ENCODE measurements at regions not wholly inside any gene's neighbourhood (a gene's known extent, or its start where the extent isn't known, plus 50 kb on each side); places are given as distances from the start of the nearest gene placed in this dataset.

- H3K4me1 Mint-ChIP-seq (ENCODE audit: low read depth) = no peaks in the 10 kb centered on the region
Measured at GRCh38 chrX:18102006-18102405, 118.7 kb downstream of the BEND2 start.

GRCh38 chrX:18101087-18101486, 119.6 kb downstream of the BEND2 start:
- no peaks in the 10 kb centered on the region for H3K36me3 Mint-ChIP-seq (ENCODE audit: low read depth)
- ChIA-PET POLR2A (no interaction called here), CTCF (no interaction called here)
- H3K4me3 Mint-ChIP-seq = no peak overlapping the region
- ATAC-seq (no peak), DNase-seq (no peak)
- no peak overlapping the region for H3K27ac Mint-ChIP-seq
- H3K9me3 Mint-ChIP-seq = no peaks in the 10 kb centered on the region
- H3K27me3 Mint-ChIP-seq = peaks cover 10% of the 10 kb centered on the region
- no peak for TF ChIP-seq CTCF (IDR thresholded peaks at IDR 0.05)
- H3K4me1 Mint-ChIP-seq (ENCODE audit: low read depth) = no peaks in the 10 kb centered on the region
- intact Hi-C loops (cut with micrococcal nuclease) = no loop called here

More at GRCh38 chrX:18102006-18102405, 118.7 kb downstream of the BEND2 start:
- no peak for DNase-seq
- H3K4me3 Mint-ChIP-seq = no peak overlapping the region
- H3K9me3 Mint-ChIP-seq = no peaks in the 10 kb centered on the region
- TF ChIP-seq CTCF (IDR thresholded peaks at IDR 0.05) = no peak
- H3K27me3 Mint-ChIP-seq = peaks cover 10% of the 10 kb centered on the region
- CTCF ChIA-PET = no interaction called here
- POLR2A ChIA-PET = no interaction called here
- no peaks in the 10 kb centered on the region for H3K36me3 Mint-ChIP-seq (ENCODE audit: low read depth)
- intact Hi-C loops (cut with micrococcal nuclease) = no loop called here
- no peak overlapping the region for H3K27ac Mint-ChIP-seq
- ATAC-seq = no peak

DNA sequence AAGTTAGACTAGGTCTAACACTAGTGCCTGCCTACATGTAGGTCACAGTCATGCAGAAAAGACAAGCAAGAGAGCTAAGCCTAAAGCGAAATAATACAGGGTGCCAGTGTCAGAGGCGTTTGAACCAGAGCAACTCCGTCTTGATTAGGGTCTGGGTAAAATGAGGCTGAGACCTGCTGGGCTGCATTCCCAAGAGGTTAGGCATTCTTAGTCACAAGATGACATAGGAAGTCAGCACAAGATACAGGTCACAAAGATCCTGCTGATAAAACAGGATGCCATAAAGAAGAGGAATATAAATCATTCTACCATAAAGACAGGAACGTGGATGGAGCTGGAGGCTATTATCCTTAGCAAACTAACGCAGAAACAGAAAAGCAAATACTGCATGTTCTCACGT, 120.9 kb downstream of the BEND2 start:
- Mint-ChIP-seq H3K4me3 (no peak overlapping the region), H3K27ac (no peak overlapping the region), H3K27me3 (peaks cover 12% of the 10 kb centered on the region), H3K4me1 (ENCODE audit: low read depth) (no peaks in the 10 kb centered on the region), H3K9me3 (no peaks in the 10 kb centered on the region), H3K36me3 (ENCODE audit: low read depth) (no peaks in the 10 kb centered on the region)
- ChIA-PET CTCF (no interaction called here), POLR2A (no interaction called here)
- DNase-seq (no peak), ATAC-seq (no peak)
- intact Hi-C loops (cut with micrococcal nuclease) = no loop called here
- no peak for TF ChIP-seq CTCF (IDR thresholded peaks at IDR 0.05)

DNA sequence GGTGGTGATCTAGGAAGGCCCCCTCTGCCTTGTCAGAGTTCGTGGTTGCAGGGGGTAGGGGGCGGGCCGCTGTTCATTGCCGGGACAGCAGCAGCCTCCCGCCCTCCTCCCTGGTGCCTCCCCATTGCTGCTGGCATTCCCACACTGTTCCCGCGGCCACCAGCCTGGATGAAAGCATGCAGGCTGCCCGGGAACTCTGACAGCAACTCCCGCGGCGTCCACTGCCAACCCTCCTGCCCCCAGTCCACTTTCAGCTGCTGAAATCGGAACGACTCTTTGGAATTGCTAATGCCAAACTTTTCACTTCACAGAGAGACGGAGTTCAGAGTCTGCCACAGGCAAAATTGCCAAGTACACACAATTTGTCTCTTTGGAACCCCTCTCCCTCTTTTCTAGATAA, 121.9 kb downstream of the BEND2 start:
- intact Hi-C loops (cut with micrococcal nuclease) = no loop called here
- CTCF ChIA-PET = interaction anchor here (0.8 kb wide), 1 partner anchor 278 kb away, joined by 3 read pairs; no protein-coding TSS in a partner anchor
- no peak for TF ChIP-seq CTCF (IDR thresholded peaks at IDR 0.05)
- Mint-ChIP-seq H3K4me1 (ENCODE audit: low read depth) (no peaks in the 10 kb centered on the region), H3K4me3 (no peak overlapping the region), H3K9me3 (no peaks in the 10 kb centered on the region), H3K27ac (no peak overlapping the region), H3K27me3 (peaks cover 12% of the 10 kb centered on the region), H3K36me3 (ENCODE audit: low read depth) (no peaks in the 10 kb centered on the region)
- DNase-seq = no peak
- POLR2A ChIA-PET = no interaction called here
- ATAC-seq = no peak

DNA sequence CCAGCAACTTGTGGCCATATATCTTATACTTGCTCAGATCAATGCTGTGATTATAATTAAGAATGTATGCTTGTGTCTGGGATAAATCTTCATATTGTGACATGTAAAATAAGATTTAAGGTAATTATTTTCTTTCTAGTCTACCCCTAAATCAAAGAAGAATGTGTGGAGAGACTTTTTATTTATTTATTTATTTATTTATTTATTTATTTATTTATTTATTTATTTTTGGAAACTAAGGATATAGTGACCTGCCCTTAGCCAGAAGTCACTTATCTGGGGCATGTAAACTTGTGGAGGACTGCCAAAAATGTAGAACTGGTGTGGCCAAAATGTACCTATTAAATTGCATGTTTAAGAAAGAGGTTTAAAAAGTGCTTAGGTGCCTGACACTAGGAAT, 144.3 kb downstream of the BEND2 start:
- H3K27ac Mint-ChIP-seq = no peak overlapping the region

More for the DNA sequence above, 144.3 kb downstream of the BEND2 start:
- CTCF ChIA-PET = no interaction called here
- no peak for DNase-seq
- intact Hi-C loops (cut with micrococcal nuclease) = no loop called here
- POLR2A ChIA-PET = no interaction called here
- ATAC-seq = no peak
- H3K9me3 Mint-ChIP-seq = no peaks in the 10 kb centered on the region
- H3K27me3 Mint-ChIP-seq = peaks cover 1% of the 10 kb centered on the region
- no peak overlapping the region for H3K4me3 Mint-ChIP-seq
- H3K4me1 Mint-ChIP-seq (ENCODE audit: low read depth) = no peaks in the 10 kb centered on the region
- no peaks in the 10 kb centered on the region for H3K36me3 Mint-ChIP-seq (ENCODE audit: low read depth)
- no peak for TF ChIP-seq CTCF (IDR thresholded peaks at IDR 0.05)

Data from activated CD8-positive, alpha-beta T cell treated with anti-CD3 and anti-CD28 coated beads for 36 hours (primary cell).